Tibial nerve (tissue), 4 donors: ENCODE measurements at regions not wholly inside any gene's neighbourhood (a gene's known extent, or its start where the extent isn't known, plus 50 kb on each side); places are given as distances from the start of the nearest gene placed in this dataset.

ENCODE experiments used
- CTCF ChIP-seq, 5 experiments: fragments of 200-600 bp in 3 of 5; fragments of 450-650 bp in 2 of 5; sonication (generic) in 3 of 5; IDR thresholded peaks; one replicate each; pipeline ENCODE4 v1.5.1; 2016 to 2019; ENCODE audit warnings: antibody characterized with exemption in 5 of 5, mild to moderate bottlenecking in 3 of 5, moderate library complexity in 2 of 5
- EP300 ChIP-seq, 2 donors: sonication (generic); formaldehyde crosslinking; IDR thresholded peaks; one replicate each; pipeline ENCODE4 v1.6.1; 2017; ENCODE audit warnings: antibody characterized with exemption in 2 of 2, mild to moderate bottlenecking in 1 of 2
- POLR2A ChIP-seq, 2 donors: fragments of 450-650 bp; IDR thresholded peaks; one replicate each; pipeline ENCODE4 v1.6.1; 2017; ENCODE audit warnings: antibody characterized with exemption in 2 of 2, mild to moderate bottlenecking in 2 of 2, moderate library complexity in 2 of 2

GRCh38 chr1:182269097-182269496 lies 122.5 kb downstream of the GLUL start:
- TF ChIP-seq CTCF (IDR thresholded peaks at IDR 0.05), result no peak
- no peak for TF ChIP-seq POLR2A (IDR thresholded peaks at IDR 0.05)
- no peak for TF ChIP-seq EP300 (IDR thresholded peaks at IDR 0.05)
